A172 (cell line): ENCODE measurements at regions not wholly inside any gene's neighbourhood (a gene's known extent, or its start where the extent isn't known, plus 50 kb on each side); places are given as distances from the start of the nearest gene placed in this dataset.
"Not testable (repeated sequence)": the region's sequence is repeated elsewhere in the genome, so short reads cannot be mapped to it uniquely, and the experiment has no call there.

Source experiments
- DNase-seq: peaks from one replicate; pipeline ENCODE4 v3.0.0-alpha.2; 2015; ENCODE audit warnings: low spot score

DNA sequence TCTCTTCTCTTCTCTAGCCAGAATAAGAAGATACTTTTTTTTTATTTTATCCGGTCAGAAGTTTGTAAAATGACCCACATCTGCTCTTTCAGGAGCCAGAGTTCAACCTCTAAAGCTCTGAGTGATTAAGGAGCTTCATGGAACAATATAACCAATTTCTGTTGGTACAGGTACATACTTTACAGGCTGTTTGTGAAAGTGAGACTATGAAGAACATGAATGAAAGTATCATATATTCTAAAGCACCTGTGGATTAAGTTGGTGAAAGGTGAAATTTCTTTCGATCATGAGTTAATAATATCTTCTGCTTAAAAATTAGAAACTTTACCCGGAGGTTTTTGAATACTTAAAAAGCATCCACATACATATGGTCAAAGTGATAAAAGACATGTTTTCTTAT lies 65.2 kb downstream of the DMRT2 start:
- DNase-seq: no peak

DNA sequence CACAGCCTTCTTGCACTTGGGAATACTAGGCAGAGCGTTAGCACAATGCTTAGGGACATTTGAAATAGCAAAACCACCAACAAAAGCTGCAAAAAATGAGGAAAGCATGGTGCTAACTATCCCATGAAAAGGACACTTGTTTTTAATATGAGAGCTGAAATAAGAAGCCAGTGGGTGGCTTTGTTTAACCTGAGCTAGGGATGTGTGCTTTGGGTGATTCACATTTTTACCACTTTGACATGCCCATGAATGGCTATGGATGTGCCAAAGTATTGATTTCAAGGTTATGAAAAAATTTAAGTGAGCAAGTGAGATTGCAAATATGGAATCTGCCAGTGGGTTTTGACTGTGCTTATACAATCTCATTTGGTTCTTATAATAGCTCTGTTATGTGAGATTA lies 67.3 kb downstream of the DMRT2 start:
- no peak for DNase-seq

DNA sequence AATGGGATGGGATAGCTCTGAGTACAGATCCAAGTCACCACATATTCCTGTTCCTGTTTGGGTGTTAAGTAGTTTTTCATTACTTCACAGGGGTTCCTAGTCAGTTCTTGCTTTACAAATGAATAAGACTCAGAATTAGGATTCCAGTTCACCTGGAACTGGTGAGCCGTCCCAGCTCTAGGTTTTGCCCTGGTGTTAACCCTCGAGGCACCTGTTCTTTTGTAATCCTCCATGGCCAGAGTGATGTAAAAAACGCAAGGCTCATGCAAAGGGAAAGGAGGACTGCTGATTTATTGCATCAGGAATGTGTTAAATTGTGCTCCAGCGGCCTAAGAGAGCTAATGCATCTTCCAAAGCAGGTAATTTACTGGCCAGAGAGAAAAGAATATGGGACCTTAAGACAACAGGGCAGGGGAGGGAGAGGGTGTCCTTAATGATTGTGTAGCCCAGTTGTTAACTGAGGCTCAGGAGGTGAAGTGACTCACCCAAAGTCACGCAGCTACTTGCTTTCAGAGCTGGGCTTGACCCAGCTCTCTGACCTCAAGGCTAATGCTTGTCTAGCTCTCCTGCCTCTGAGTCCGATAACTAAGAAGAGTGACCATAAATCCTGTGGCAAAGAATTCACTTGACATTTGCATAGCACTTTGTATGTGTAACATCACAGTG lies 70.5 kb downstream of the DMRT2 start:
- DNase-seq: no peak

DNA sequence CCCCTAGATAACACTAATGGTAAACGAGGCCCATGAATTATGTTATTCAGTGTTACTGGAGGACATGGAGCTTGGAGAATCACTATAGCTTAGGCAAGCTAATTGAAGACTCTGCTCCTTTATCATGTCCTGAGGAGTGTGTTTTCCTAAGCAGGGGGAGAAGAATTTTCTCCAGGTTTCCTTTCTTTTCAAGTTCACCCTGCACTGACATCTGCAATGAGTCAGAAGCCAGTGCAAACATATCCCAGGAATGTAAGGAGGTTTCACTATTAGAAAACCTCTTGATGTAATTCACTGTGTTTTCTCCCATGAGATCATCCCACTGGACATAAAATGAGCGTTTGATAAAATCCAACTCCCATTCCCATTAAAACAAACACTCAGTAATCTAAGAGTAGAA lies 75.6 kb downstream of the DMRT2 start:
- peak; percentile 34 for DNase-seq

DNA sequence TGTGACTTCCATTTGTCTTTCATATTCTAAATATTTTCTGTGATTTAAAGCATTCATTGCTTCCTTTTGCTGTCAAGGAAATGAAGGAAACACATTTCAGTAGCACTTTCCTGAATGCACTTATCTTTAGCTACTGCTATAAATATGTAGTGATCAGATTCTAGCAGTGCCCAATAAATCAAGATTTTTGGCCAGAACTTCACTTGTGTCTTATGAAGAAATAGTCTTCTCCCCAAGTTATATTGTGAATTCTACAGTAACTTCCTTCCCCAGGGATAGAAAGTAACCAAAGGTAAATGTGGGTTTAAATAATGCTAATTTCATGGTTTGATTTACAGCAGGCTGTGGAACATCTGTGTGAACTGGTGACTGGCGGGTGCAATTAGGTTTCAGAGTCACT lies 77.9 kb downstream of the DMRT2 start:
- DNase-seq: no peak

DNA sequence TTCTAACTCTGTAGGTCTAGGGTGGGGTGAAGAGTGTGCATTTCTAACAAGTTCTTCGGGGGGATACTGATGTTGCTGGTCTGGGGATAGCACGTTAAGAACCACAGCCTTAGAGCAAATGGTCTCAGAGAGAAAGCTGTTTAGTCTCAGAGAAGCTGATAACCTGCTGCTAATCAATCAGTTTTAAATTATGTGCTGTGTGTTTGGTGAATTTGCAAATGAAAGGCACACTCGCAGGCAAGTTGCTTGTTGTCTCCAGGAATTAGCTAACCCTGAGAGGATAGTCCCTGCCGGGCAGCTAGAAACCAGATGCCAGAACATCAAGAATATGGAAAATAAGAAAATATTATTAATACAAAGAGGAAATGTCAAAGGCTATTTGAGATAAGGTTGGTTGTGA lies 79.2 kb downstream of the DMRT2 start:
- DNase-seq: no peak

DNA sequence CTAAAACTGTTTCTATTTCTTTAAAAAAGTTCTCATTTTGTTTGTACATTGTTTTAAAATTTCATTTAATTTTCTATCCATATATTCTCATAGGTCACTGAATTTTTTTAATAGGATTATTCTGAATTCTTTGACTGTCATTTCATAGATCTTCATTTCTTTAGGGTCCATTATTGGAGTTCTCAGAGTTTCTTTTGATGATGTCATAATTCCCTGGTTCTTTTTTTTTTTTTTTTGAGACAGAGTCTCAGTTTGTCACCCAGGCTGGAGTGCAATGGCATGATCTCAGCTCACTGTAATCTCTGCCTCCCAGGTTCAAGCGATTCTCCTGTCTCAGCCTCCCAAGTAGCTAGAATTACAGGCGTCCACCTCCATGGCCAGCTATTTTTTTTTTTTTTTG lies 89.9 kb downstream of the DMRT2 start:
- no peak for DNase-seq

DNA sequence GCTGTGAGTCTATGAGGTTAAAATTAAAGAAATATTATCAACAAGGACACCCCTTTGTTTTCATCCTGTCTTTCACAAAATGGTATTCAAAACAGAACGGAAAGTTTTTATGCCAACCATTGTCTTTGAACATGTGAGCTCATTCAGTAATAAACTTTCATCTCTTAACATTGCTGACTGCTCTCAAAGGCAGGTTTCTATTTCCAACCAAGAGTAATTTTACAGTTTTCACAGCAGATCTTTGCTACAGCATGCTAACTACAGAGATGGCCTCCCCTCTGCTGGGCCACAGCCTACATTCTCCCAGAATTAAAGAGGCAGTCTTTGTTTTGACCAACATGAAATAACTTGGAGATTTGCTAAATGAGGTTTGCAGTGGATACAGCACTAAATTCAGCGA lies 101.5 kb downstream of the DMRT2 start:
- DNase-seq: no peak

DNA sequence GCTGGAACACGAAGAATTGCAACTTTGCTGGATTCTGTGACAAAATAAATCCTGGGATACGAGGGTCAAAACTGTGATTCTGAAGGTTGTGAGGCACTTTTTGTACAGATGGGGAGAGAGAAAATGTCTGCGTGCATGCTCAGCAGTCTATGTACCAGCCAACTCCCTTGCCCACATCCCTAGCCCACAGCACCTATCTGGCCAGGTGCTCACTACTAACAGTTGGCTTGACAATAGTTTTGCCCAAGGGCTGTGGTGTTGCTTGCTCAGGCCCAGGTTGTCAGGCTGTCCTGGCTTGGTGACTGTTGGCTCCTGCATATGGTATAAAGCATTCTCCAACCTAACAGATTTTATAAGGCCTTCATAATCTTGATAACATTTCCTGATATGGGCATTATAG lies 102.0 kb downstream of the DMRT2 start:
- no peak for DNase-seq

DNA sequence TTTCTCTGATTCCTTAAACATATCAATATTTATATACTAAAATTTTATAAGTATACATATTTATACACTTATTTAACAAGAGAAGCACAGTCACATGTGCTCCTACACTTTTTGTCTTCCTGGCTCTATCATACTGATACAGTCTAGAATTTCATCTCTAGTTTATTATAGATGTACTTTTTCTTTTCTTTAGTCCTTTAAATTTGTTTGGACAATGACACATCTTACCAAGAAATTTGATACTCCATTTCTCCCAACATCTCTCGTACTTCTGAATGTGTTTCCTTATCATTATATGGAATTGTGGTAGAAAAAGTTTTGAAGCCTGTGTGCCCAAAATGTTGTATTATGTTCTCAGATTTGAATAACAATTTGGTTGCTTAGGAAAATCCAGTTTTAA lies 104.6 kb downstream of the DMRT2 start:
- DNase-seq: no peak

DNA sequence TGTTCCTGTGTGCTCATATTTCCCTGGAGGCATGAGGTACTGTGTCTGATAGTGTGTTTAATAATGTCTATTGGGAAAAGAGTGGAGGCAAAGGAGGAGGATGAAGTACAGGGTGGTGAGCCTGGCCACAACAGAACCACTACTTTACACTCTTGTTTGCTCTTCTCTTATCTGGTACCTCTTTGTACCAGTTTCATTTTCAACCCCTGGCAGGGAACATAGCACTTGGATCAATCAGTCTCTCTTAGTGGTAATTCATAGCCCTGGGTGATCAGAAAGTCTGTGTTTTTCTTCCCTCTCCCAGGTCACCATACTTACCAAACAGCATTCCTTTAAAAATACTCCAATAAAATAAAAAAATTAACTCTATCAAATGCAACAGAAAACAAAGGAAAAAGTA lies 105.4 kb downstream of the DMRT2 start:
- no peak for DNase-seq

DNA sequence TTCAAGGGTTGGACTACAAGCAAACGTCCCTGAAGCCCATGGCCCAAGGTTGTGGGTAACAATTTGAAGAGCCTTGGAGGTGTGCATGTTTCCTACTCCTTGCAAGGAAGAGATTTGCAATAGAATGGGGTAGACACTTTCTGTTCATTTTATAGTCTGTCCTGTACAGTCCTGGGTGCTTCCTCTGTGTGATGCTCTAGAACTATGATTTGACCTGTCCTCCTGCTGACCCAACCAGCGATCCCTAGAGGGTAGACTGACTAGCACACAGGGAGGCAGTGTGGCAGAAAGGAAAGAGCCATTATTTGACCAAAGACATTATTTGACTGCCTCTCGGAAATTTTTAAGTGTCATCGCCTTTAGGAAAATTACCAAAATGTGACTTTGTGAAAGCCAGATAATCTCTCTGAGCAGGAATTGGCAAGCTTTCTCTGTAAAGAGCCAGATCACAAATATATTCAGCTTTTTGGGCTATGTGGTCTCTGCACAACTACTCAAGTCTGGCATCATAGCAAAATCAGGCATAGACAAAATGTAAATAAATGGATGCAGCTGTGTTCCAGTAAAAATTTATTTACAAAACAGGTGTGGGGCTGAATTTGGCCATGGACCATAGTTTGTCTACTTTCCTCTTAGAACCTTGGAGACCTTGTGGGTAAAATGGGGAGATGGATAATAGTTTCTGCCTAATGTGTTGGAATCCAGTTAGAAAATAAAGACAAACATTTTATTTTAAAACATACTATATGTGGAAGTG lies 106.8 kb downstream of the DMRT2 start:
- DNase-seq: no peak

DNA sequence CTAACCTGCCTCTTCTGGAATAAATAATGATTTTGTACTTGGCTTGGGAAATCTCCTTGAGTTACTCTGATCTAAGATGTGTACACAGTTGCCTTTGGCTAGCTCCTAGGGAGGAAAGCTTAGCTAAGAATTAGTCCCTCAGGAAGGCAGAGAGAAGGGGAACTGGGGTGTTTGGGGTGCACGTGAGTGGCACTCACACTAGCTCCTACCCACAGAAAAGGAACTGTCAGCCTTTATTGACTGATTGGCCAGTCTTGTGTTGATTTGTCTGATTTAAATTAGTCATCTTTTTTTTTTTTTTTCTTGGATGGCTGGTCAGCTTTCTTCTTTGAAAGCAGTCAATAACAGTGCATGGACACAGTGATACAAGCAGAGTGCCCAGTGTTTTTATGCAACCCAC lies 107.7 kb downstream of the DMRT2 start:
- no peak for DNase-seq

DNA sequence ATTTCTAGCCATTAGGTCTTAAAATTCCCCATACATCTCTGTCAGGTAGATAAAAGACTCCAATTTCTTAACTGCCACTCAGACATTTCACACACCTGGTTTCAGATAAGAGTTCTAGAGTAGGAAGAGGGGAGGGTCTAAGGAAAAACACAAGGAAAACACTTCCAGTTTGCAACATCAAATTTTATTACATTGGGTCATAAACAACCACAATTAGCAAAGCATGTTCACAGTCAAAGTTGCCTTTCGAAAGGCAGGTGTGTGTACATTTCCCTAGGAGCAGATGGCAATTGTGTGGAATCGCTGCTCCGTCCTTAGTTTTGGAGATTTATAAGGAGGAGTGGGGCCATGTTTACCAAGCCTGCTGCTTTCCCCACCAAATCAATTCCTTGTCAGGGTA lies 120.8 kb downstream of the DMRT2 start:
- DNase-seq: no peak

DNA sequence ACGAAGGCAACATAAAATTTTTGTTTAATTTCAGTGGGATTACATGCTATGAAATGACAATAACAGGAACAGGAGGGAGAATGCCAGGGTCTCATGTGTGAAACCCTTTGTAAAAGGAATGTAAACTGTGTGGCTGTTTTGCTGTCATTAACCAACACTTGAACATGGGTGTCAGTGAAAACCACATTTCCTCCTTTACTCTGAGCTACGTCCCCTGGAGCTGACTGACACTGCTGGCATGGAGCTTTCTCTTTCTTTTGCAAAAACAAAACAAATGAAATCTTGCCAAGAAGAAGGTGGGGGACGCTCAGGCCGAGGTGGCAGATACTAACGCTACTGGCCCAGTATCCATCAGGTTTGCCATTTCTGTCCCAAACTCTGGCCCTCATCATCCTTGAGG lies 121.4 kb downstream of the DMRT2 start:
- DNase-seq: no peak

DNA sequence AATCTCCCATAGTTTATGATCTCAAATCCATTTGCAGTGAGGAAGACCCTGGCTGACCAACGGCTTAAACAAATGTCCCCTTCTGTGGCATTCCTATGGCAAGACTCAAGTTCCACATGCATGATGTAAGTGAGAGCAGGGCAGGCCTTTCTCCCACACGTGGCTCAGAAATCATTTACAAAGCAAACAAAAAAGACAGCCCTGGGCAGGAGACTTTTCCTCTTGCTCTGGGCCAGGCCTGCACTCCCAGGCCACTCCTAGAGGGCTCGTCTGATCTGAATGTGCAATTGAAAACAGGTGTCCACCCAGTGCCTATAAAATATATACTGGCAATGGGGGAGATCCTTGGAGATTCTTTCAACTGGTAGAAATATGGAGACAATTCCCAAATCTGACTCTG lies 123.1 kb downstream of the DMRT2 start:
- peak; percentile 1 for DNase-seq

DNA sequence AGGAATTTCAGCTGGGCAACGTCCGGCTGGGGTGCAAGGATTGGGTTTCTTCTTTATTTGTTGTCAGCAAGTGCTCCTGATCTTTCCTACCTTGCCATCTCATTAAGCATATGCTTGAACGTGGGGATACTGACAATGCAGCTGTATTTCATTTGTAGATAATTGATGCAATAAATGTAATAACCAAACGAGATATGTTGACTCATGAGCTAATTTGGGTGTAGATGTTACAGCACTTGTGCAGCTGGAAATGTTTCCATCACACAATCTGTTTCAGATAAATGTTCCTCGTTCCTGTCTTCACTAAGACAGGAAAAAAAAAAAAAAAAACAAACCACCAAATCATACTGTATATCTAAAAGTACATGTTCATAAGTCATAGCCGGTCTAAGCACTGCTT lies 123.8 kb downstream of the DMRT2 start:
- no peak for DNase-seq

DNA sequence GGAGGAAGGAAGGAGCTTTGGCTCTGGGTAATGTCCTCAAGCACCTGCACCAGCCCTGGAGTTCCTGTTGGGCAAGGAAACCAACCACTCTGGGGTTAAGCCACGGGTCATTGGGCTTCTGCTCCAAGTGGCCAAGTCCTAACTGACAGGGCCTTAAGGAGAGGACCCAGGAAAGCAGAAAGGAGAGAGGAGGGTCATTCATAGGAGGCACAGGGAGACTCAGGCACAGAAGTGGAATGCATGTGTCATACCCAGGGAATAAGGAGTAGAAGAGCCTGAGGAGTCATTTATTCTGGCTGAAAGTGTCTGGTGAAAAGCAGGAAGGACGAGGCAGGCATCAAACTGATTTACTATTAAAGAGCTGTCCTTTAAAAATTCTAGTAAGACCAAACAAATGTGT lies 129.2 kb downstream of the DMRT2 start:
- no peak for DNase-seq

DNA sequence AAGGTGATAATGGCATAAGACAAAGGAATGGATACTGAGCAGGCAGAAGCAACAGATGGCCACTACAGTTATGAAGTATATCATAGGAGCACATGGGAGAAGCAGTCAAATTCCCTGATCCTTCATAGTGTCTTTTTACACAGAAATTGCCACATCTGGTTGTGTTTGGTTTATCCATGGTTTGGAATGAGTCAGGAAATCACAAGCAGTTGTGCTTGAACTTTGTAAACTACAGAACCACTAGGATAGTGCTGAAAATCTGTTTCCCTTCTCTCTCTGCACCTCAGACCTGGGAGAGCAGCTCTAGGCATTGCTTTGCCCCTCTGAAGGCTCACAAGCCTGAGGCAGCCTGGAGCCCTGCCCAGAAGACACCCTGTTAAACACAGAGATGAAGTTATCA lies 134.0 kb downstream of the DMRT2 start:
- DNase-seq: no peak

DNA sequence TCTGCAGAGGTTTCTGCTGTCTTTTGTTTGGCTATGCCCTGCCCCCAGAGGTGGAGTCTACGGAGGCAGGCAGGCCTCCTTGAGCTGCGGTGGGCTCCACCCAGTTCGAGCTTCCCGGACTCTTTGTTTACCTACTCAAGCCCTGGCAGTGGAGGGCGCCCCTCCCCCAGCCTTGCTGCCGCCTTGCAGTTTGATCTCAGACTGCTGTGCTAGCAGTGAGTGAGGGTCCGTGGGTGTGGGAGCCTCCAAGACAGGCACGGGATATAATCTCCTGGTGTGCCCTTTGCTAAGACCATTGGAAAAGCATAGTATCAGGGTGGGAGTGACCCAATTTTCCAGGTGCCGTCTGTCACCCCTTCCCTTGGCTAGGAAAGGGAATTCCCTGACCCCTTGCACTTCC lies 137.0 kb downstream of the DMRT2 start:
- not testable (repeated sequence) for DNase-seq

DNA sequence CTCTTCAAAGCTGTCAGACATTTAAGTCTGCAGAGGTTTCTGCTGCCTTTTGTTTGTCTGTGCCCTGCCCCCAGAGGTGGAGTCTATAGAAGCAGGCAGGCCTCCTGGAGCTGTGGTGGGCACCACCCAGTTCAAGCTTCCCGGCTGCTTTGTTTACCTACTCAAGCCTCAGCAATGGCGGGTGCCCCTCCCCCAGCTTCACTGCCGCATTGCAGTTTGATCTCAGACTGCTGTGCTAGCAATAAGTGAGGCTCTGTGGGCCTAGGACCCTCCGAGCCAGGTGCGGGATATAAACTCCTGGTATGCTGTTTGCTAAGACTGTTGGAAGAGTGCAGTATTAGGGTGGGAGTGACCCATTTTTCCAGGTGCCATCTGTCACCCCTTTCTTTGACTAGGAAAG lies 145.5 kb downstream of the DMRT2 start:
- DNase-seq: not testable (repeated sequence)

DNA sequence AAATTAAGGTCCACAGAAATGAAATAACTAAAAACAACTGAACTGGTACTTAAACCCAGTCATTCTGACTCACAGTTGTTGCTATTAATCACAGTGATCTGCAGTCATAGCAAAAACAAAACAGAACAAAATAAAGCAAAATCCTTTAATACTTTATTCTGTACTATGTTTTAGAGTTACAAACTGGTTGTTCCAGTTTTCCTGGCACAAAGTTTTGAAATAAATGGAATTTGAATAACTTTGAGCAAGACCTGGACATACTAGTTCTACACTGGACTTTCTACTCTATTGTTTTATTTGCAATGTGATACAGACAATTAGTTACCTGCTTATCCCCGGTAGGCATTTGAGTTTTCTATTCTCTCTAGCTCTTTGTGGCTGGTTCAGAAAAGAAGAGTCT lies 147.9 kb downstream of the DMRT2 start:
- DNase-seq: no peak

DNA sequence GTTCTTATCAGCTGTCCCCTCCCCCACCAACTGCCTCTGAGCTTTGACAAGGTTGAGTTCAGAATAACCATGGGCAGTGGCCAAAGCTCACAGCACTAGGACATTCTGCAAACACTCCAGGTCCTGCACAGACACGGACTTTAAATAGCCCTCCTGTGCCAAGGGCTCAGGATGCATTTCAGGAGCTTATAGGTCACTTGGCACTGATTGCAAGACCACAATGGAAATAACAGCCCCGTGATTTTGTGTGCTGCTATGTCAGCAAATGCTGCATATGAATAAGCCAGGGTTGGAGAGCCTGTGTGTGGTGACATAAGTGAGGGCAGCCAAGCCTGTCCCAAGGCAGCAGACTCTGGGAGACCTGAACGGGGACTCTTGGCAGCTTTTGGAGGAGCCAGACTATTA lies 150.7 kb downstream of the DMRT2 start:
- no peak for DNase-seq

DNA sequence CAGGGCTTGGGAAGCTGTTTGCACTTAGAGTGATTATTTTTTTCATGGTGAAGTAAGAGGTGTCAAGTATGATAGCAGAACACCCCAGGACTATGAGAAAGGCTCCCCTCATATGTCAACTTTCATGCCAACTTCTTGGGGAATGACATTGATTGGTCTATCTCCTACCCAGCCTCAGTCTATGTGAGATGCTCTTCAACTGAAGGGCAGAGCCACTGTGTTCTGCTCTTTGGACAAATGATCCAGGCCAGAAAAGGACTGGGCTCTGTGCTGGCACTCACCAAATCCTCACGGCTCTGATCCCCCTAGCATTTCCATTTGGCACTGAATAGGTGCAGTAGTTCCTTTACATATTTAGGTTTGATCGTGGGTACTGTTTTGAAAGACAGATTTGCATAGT lies 151.1 kb downstream of the DMRT2 start:
- no peak for DNase-seq
